HG03342 (cell line): ENCODE measurements at regions not wholly inside any gene's neighbourhood (a gene's known extent, or its start where the extent isn't known, plus 50 kb on each side); places are given as distances from the start of the nearest gene placed in this dataset.

Experiments used
- ATAC-seq: cut with Tn5 transposase; IDR thresholded peaks from one replicate; pipeline ENCODE4 v1.9.1; 2021; ENCODE audit warnings: mild to moderate bottlenecking, moderate library complexity; ENCODE audit not compliant: unreplicated experiment

GRCh38 chr5:89443508-89443907, 560.5 kb upstream of the MEF2C start:
- ATAC-seq = no peak

GRCh38 chr5:89441965-89442364, 559.0 kb upstream of the MEF2C start:
- no peak for ATAC-seq

DNA sequence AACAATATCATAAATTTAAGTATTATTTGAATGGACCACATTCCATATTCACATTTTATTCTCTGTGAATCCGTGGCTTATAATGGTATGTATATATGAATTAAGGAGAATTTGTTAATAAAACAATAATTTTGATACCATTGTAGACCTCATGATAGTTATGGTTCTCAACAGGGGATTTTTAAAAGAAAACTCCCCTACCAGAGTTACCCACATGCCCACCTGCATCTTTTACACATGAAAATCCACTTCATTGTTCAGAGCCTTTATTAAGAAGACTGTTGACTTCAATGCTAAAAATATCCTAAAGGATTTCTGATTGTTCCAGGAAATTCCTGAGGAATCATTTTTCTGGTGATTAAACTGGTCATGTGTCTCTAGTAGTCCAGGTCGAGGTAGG, 557.7 kb upstream of the MEF2C start:
- ATAC-seq = no peak

- peak; percentile 41 for ATAC-seq
Measured at GRCh38 chr5:89437450-89438435, 554.8 kb upstream of the MEF2C start.

- ATAC-seq = no peak
Measured at GRCh38 chr5:89436464-89436863, 553.5 kb upstream of the MEF2C start.

DNA sequence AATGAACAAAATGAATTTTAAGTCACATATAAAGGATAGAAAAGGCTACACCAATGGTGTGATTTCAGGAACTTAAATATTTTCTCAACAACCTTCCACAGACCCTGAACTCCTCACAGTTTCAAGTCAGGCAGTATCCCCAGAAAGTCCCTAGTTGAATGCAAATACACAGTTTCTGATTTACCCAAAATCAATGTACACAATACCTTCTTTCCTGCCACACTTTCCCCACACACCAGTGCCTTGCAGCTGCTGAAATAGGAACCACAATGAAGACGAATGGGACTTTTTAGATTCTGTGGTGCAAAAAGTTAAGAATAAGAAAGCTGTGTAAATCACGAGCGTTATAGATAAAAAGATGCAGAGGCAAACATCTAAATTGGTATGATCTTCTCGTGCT, 552.4 kb upstream of the MEF2C start:
- peak; percentile 73 for ATAC-seq

DNA sequence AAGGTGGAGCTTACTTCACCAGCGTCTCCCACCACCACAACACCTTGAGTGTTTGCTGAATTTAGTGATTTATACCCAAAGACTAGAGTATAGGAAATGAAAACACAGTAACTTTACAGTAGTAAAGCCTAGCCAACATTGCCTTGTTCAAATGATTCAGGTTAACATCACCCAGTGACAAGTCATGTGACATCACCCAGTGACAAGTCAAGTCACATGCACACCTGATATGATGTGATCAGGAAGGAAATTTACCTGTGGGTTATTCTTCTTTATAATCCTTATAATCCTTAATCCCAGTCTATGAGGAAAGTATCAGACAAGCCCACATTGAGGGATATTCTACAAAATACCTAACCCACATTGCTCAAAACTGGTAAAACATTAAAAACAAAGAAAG, 545.6 kb upstream of the MEF2C start:
- no peak for ATAC-seq

DNA sequence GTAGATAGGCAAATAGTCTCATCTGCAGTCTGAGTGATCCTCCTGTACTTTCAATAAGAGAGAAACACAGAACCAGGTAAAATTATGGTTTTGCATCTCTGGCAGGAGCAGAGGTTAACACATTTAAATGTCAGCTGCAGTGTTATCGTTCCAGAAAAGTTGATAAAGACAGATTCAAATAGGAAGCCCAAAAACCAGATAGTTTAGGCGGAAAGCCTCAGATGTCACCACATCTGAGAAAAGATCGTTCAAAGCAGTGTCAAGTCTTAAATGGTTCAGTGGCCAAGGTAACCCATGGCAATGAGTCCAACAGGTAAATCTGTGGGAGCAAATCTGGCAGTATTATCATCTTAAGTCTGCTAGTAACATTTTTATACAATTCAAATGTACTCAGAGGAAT, 542.1 kb upstream of the MEF2C start:
- ATAC-seq = no peak

- ATAC-seq = no peak
Measured at GRCh38 chr5:89421035-89421434, 538.1 kb upstream of the MEF2C start.

DNA sequence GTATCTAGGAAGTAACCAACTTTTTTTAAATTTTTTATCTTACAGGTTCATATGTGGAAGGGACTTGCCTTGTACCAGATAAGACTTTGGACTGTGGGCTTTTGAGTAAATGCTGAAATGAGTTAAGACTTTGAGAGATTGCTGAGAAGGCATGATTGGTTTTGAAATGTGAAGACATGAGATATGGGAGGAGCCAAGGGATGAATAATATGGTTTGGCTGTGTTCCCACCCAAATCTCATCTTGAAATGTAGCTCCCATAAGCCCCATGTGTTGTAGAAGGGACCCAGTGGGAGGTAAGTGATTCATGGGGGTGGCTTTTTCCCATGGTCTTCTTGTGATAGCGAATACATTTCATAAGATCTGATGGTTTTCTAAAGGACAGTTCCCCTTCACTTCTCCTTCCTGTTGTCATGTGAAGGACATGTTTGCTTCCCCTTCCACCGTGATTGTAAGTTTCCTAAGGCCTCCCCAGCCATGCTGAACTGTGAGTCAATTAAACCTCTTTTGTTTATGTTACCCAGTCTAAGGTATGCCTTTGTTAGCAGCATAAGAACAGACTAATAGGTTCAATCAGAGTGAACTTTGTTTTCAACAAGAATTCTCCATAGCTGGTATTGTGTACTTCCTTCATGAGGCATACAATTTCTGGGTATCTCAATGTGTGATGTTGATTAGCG, 535.6 kb upstream of the MEF2C start:
- ATAC-seq = no peak

GRCh38 chr5:89417990-89418389, 535.0 kb upstream of the MEF2C start:
- ATAC-seq = no peak

DNA sequence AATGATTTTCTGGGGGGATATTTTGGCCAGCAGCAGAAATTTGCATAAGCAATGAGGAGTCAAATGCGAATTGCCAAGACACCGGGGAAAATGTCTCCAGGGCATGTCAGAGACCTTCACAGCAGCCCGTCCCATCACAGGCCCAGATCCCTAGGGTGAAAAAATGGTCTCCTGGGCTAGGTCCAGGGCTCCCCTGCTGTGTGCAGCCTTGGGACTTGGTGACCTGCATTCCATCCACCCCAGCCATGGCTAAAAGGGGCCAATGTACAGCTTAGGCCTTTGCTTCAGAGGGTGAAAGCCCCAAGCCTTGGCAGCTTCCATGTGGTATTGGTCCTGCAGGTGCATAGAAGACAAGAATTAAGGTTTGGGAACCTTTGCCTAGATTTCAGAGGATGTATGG, 534.5 kb upstream of the MEF2C start:
- ATAC-seq = no peak

DNA sequence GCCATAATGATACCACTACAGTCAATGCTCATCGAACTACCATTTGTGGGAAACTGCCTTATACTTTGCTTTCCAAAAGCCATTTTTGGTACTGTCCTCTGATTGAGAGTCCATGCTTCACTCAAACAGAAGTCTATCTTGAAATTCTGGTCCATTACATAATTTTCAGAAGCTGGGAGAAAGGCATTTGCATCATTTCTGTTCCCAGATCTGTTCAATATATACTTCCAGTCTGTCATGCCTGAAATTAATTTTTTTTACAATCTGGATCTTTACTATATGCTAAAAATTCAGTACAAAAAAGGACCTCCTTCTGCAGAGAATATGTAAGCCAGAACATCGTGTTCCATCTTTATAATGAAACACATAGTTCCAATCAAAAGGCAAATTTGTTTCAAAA, 528.9 kb upstream of the MEF2C start:
- no peak for ATAC-seq

GRCh38 chr5:89407054-89407453, 524.1 kb upstream of the MEF2C start:
- ATAC-seq = no peak

DNA sequence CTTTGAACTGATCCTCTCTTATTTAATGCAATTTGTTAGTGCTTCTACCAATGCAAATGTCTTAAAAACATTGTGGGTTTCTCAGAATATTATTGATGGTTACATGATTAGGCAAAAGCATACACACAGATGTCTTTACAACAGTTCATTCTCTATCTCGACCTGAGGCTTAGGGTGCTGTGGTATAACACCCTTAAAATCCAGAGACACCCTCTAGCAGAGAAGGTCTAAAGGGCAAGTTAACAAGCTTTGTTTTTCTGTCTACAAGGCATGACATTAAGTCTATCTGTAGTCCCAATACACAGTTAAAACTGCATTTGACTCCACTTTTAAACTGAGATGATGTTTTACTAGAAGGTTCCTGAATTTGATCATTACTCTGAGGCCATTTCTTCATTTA, 518.7 kb upstream of the MEF2C start:
- ATAC-seq = no peak

GRCh38 chr5:89401012-89401411, 518.0 kb upstream of the MEF2C start:
- no peak for ATAC-seq

- ATAC-seq = no peak
Measured at GRCh38 chr5:89399548-89399947, 516.6 kb upstream of the MEF2C start.

- ATAC-seq = peak; percentile 90
Measured at GRCh38 chr5:89397096-89397495, 514.1 kb upstream of the MEF2C start.

DNA sequence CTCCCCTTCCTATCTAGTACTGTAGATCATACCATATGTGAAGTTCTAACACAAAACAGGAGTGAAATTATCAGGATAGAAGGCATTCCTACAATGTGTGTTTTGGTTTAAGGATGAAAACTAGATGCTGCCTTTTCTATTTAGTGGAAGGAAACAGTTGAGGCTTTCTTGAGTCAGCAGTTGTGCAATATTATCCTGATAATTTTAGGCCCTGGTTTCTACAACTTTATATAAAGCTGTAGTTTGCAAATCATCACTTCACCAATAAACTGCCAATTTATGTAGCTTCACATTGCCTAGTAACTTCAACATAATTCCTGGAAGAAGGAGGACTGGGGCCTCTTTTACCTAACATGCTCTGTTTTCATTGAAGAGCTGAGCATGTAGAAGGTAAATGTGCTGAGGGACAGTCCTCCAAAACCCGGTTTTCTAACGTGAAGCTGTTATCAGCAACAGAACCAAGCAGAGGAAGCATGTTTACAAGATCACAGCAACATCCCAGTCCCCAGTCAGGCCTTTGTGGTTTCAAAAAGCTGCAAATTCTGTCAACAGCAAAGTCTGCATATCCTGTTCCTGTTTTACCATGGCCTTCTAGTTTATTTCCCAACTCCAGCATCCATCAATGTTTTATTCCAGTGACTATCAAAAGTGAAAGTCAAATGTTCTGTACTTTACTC, 513.4 kb upstream of the MEF2C start:
- peak; percentile 55 for ATAC-seq

GRCh38 chr5:89395111-89395510, 512.1 kb upstream of the MEF2C start:
- ATAC-seq = no peak

GRCh38 chr5:89388872-89389271, 505.9 kb upstream of the MEF2C start:
- ATAC-seq = no peak

DNA sequence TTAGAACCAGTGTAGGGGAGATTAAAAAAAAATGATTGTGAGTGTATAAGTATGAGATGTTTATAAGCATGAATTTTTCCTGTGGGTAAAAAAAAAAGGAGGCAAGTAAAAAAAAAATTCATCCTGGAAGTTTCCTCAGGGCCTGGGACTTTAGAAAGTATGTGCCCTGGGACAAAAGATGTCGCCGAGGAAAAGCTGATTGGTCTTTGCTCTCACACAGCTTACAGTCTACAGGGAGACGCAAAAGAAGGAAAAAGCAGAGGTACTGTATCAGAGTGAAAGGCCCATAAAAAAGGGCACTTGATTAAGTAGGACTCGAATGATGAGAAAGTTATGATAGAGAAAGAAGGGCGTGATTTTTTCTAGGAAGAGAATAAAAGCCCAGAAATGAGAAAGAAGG, 501.4 kb upstream of the MEF2C start:
- no peak for ATAC-seq
